GM19468 (cell line): ENCODE measurements at regions not wholly inside any gene's neighbourhood (a gene's known extent, or its start where the extent isn't known, plus 50 kb on each side); places are given as distances from the start of the nearest gene placed in this dataset.

Experiments
- ATAC-seq: cut with Tn5 transposase; IDR thresholded peaks from one replicate; pipeline ENCODE4 v1.9.1; 2021; ENCODE audit warnings: mild to moderate bottlenecking, moderate library complexity, moderate number of reproducible peaks; ENCODE audit not compliant: unreplicated experiment; ENCODE audit errors: extremely low read depth

DNA sequence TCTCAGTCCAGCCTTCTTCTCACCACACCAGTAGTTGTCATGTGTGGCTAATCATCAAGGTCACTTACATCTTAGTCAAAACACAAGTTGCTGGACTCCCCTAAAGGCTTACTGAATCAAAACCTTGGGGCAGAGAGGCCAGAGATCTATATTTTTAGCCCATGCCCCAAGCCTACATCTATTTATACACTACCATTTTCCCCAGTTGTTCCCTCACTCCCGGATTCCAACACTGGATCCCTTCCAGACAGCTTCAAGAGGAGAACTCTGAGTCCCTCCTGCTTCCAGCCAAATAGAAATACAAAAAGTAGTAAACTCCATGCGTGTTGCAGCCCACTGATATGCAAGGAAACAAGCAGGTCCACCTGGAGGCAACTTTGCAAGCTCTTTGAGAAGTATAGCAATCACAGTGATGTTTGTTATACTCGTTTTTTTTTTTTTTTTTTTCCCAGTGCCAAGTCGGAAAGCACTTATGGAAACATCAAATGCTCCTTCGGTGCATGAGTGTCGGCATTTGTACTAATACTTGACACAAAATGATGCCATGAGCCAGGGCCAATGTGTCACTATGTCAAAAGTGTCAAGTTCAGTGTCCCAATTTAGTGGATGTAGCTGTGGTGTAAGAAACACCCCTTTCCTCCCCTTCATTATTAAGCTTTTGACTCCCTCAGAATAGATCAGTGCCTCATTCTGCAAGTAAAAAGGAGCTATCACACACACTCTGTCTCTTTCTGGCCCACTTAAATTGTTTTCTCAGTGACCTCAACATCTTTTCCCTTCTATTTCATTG lies 594.2 kb upstream of the SGCD start:
- no peak for ATAC-seq

DNA sequence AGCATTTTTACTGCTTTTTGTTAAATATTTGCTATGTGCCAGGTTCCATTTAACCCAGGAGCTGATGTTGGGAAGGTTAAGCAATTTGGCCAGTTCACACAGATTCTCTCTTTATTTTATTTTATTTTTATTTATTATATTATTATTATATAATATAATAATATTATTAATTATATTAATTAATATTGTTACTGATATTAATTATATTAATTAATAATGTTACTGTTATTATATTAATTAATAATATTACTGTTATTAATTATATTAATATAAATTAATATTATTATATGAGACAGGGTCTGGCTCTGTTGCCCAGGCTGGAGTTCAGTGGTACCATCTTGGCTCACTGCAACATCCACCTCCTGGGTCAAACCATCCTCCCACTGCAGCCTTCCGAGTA lies 593.0 kb upstream of the SGCD start:
- ATAC-seq = no peak

DNA sequence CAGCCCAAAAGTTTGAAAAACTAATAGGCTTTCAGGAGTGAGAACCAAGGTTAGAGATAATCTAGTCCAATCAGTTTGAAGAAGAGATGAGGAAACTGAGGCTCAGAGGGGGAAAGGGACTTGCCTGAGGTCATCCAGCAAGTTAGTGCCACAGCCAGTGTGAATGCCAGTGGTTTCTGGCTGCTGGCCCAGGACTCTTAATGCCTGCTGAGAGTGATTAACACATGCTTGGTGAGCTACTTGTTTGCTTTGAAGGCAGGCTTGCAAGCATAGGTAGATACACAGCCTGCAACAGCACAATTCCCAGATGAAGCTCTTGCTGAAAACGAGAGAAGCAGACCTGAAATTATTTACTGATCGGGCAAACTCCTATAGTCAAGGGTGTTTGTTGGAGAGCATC lies 591.6 kb upstream of the SGCD start:
- no peak for ATAC-seq

DNA sequence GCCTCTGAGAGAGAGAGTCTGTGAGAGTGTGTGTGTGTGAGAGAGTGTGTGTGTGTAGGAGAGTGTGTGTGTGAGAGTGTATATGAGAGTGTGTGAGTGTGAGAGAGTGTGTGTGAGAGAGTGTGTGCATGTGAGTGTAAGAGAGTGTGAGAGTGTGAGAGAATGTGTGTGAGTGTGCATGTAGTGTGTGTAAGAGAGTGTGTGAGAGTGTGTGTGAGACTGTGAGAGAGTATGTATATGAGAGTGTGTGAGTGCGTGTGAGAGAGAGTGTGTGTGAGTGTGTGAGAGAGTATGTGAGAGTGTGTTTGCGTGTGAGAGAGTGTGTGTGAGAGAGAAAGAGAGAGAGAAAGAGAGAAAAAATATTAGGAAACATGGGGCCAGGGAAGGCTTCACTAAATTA lies 588.3 kb upstream of the SGCD start:
- no peak for ATAC-seq

DNA sequence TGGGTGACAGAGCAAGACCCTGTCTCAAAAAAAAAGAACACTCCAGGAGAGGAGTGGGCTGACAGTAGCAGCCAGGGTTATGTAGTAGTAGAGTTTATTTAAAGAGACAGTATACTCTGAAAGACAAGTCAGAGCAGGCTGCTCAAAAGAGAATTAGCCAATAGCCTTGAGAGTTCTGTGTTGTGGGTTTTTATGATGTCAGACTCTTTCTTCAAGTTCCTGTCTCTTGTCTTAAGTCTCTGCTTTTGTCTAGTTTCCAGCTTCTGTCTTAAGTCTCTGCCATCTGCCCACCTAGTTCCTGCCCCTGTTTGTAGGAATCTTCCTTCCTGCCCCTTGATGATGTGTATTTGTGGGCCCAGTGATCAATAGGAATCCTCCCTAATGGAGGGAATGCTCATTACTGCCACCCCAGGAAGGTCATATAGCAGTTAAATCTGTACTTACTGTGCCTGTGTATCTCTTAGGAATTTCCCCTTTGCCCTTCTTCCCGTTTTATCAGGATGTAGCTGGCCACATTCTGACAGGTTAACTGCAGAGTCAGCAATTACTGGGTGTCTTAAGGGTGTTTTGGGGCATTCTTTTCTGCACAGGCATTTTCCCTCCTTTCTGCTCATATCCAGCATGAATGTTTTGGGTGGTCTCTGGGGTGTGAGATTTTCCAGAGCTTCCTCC lies 580.5 kb upstream of the SGCD start:
- no peak for ATAC-seq

DNA sequence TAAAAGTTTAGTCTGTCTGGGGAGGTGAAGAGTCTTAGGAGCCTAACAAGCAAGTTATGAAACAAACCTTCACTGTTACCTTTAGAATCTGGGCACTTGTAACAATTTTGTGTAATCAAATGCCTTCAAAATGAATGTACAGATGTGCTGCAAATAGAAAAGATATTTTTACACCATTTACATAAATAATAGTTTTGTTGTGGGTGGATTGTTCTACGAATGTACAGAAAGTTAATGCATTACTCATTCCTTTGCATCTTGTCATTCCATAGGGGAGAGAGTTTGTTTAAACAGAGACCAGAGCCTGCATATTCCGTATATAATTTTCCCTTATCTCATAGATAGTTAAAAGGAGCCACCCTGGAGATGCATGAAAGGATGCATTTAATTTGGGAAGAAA lies 576.9 kb upstream of the SGCD start:
- no peak for ATAC-seq

DNA sequence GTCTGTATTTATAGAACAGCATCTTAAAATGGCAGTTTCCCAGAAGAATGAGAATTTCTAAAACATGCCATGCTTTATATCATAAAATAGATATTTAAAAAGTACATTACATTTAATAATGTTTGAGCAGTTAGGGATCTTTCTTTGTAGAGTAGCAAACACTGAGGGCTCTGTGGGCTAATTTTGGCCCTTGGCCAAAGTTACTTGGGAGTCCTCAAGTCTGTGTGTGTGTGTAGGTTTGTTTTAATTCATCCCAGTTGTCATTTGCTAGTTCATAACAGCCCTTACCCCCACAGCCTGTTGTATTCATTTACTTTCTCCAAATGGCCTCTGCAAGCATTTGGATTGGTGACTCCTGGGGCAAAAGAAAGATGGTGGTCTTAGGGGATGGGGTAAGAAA lies 576.4 kb upstream of the SGCD start:
- ATAC-seq = no peak

DNA sequence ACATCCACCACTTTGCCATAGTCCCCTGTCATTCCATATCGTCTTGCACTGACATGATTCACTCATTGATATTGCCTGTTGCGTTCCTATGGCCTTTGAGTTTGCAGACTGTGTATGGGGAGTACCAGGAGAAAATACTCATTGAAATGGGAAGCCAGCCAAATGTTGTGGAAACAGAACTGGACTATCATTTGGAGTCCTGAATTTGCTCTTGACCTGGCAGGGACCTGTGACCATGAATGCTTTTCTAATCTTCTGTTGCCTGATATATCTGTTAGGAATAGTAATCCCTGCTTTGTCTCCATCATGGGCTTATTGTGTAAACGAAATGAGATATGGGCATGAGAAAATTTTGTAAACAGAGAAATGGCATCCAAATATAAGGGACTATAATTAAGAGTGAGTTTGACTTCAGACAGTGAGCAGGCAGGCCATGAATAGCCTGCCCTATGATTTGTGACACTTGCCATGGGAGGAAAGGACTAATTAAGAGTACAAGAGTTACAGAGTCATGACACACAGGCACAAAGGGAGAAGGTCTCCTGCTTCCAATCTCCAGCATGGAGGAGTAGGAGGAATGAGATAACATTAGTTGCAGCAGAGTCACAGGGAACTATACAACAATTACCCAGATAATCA lies 572.9 kb upstream of the SGCD start:
- ATAC-seq = no peak

DNA sequence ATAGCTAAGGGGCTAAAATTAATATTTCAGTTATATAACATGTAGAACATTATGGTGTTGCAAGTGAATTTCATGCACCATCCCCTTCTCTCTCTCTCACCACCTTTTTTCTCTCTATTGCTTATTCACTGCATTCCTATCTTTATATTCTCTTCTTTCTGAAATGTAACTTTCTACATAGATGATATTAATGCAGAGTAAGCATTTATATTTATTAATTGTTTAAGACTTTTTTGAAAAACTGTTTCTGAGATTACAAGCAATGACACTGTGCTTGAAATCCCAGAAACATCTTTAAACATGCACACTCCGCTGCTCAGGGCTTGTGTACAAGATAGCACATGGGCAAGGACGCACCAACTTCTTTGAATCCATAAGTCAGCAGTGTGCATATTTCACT lies 567.7 kb upstream of the SGCD start:
- no peak for ATAC-seq

DNA sequence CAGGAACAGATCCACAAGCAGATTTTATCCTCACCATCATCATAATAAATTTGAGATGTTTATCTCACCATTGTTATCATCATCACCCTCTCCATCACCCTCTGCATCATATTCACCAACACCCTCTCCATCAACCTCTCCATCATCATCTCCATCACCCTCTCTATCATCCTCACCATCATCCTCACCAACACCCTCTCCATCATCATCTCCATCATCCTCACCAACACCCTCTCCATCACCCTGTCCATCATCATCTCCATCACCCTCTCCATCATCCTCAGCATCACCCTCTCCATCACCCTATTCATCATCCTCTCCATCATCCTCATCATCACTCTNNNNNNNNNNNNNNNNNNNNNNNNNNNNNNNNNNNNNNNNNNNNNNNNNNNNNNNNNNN lies 567.0 kb upstream of the SGCD start:
- ATAC-seq = no peak

DNA sequence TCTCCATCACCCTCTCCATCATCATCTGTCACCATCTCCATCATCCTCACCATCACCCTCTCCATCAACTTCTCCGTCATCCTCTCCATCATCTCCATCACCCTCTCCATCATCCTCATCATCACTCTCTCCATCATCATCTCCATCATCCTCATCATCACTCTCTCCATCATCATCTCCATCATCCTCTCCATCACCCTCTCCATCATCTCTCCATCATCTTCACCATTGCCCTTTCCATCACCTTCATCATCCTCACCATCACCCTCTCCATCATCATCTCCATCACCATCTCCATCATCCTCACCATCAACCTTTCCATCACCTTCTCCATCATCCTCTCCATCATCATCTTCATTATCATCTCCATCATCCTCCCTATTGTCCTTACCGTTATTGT lies 565.5 kb upstream of the SGCD start:
- no peak for ATAC-seq

DNA sequence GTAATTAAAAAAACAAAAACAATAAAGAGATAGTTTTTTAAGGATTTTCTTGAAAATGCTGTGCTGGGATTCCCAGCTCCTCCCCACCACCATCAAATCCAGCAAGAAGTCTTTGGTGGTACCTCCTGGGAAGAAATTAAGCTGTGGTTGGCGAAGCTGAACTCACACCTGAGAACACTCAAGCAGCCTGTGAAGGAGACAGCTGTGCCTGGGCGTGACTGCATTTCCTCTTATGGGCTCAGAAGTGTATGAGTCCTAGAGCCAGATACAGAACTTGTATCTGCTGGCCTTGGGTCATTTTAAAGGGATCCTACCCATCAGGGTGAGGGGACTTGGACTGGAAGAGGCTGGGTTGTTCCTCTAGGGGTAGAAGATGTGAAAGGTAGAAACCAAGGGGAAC lies 561.2 kb upstream of the SGCD start:
- ATAC-seq = no peak

DNA sequence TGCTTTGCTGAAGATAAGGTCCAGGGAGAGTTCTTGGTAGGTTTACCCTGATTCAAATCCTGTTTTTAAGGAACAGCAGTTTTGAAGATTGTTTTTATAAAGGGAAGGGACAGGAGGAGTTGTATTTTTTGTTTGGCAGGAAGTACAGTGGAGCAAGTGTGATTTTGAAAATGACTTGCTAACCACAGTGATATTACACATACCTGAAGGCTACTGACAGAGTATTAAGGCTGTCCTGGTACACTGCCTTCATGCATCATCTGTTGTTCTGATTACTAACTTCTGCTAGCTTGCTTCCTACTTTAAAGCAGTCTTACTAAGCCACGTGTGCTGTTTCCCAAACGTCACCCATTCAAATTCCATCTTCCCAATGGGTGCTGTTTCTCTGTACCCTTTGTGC lies 559.5 kb upstream of the SGCD start:
- ATAC-seq = no peak

DNA sequence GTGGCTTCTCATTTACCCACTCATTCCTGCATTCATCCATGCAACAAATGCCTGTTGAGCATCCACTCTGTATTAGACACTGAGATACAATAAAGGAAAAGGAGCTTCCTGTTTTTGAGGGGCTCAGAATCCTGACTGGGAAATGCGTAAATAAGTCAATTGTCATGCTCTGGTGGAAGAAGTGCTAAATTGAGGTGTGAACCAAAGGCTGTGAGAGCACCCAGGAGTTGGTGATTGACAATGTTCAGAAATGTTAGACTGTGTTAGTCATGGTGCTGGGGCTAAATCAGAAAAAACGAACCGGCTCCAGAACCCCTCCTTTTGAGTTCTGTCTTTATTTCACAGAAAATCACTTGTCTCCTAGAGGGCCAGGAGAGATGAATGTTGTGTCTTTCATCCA lies 558.6 kb upstream of the SGCD start:
- no peak for ATAC-seq

DNA sequence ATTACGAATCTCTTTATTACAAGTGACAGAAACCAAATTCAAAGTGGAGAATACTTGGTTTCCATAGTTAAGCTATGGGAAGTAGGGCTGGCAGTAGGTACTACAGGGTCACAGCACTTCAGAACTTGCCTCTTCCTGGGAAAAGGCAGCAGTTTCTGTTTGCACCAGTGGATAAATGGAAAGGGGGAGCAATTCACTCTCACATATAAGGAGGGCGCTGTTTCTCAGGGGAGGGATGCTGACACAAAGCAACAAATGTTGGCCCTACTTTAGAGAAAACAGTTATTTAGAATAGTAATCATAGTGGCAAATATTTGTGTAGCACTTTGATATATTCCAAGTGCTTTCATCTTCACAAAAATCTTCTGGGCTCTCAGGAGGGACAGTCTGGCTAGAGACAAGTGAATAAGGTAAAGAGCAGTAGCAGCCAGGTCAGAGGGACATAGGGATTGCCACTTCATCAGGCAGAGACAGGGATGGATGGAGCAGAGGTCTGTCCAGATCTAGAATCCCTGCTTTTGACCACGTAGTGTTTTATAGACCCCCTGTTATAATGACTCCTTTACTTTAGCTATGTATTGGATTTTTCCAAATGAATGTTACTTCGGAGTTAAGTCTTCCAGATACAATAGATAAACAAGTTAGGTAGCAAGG lies 554.8 kb upstream of the SGCD start:
- ATAC-seq = no peak

DNA sequence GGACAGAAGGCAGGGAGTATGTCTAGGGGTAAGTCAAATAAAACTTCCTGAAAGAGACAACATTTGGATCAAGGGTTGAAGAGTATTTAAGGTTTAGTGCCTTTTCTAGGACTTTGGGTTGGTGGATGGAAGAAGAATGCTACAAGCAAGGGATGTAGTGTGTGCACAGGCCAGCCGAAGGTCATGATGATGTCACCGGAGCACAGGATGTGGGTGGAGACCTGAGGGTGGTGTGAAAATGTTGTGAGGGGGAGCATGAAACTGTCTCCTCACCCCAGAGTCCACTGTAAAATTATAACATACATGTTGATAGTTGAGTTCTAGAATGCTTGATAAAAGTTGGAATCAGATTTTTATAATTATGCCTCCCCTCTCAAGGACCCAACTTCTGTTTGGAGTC lies 553.3 kb upstream of the SGCD start:
- ATAC-seq = no peak

DNA sequence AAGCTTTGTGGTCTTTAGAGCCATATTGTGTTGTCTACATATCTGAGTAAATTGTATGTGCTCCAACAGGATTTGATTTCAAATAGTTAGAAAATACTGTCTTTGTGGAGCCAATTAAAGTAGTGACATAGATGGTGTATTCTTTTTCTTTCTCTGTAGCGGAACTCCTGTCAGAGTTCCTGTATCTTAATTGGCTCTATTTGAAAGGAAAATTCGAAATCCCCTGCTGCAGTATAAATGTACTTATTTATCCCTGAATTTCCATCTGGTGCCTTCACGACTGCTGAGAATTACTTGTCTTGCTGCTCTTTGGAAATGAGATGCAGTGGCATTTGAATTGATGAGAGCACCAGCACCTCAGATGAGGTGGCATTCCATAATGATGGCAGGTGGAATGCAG lies 546.7 kb upstream of the SGCD start:
- no peak for ATAC-seq

DNA sequence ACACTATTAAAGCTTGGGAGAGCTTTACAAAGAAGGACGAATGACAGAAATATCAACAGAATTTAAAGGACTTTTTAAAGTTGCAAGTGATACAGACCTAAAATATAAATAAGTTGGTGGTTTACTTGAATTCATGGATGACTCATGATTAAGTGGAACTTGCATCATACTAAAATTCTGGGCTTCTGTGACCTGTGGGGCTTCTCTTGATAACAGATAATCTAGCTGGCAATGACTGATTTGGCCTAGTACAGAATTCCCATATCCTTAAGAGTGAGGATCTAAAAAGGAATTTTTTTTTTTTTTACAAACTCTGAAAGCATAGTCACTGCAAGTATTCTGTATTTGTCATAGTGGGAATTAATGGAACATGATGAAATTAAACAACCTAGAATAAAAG lies 543.7 kb upstream of the SGCD start:
- no peak for ATAC-seq

DNA sequence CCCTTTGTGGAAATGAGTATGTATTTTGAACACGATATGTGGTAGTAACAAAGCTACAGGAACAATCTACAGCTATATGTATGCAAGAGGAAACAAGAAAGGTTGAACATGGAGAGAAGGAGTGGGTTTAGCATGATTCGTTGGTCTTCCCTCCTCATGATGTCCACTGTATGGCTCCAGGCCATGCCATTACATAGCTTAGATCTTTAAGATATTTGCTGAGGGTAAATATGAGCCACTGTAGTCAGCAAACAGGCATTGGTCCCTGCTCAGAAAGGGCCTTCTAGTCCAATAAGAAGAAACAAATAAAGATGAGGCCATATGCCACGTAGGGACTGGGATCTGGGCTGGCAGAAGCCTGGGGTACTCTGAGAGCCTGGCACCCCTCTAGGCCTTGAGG lies 543.2 kb upstream of the SGCD start:
- ATAC-seq = no peak

DNA sequence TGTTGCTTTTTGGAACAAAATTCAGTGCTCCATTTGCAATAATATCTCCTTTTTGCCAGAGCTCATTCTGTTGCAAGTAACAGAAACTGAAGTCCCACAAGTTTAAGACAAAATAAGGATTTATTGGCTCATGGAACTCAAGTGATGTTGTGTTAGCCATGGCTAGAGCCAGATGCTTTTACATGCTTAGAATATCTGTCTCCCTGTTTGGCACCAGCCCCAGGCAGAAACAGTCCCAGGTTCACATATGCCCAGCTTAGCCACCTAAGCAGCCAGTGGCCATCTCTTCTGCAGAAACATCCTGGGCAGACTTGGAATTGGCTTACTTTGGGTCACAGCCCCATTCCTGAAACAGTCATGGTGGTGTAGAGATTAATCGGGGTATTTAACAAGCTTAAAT lies 540.9 kb upstream of the SGCD start:
- no peak for ATAC-seq

DNA sequence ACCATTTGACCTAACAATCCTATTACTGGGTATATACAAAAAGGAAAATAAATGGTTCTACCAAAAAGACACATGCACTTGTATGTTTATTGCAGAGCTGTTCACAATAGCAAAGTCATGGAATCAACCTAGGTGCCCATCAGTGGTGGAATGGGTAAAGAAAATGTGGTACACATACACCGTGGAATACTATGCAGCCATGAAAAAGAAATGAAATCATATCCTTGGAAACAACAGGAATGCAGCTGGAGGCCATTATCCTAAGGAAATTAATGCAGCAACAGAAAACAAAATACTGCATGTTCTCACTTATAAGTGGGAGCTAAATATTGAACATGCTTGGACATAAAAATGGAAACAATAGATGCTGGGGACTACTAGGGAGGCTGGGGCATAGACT lies 534.1 kb upstream of the SGCD start:
- no peak for ATAC-seq
